ENCODE measurements at regions not wholly inside any gene's neighbourhood (a gene's known extent, or its start where the extent isn't known, plus 50 kb on each side); places are given as distances from the start of the nearest gene placed in this dataset.

DNA sequence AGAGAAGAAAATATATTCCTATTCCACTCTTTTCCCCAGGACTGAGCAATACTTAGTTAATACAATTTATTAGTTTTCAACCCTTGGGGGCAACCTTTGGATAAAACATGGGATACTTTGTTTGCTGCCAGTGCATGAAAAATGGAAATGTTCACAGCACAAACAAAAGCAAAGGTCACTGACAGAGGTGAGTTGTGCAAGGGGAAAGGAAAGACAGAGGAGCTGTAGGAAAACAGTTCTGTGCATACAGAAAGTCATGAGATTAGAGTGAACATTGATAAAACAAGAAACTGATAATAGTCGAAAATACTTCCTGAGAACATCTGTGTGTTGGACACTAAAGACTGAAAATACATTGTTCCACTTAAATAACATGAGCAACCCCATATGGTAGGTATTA lies 779.8 kb downstream of the TLE4 start:
- TF ChIP-seq, protein P1, sequence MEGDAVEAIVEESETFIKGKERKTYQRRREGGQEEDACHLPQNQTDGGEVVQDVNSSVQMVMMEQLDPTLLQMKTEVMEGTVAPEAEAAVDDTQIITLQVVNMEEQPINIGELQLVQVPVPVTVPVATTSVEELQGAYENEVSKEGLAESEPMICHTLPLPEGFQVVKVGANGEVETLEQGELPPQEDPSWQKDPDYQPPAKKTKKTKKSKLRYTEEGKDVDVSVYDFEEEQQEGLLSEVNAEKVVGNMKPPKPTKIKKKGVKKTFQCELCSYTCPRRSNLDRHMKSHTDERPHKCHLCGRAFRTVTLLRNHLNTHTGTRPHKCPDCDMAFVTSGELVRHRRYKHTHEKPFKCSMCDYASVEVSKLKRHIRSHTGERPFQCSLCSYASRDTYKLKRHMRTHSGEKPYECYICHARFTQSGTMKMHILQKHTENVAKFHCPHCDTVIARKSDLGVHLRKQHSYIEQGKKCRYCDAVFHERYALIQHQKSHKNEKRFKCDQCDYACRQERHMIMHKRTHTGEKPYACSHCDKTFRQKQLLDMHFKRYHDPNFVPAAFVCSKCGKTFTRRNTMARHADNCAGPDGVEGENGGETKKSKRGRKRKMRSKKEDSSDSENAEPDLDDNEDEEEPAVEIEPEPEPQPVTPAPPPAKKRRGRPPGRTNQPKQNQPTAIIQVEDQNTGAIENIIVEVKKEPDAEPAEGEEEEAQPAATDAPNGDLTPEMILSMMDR (IDR thresholded peaks at IDR 0.05) = no peak
- TF ChIP-seq POLR2A (IDR thresholded peaks at IDR 0.05) = no peak

Measured in adrenal gland (tissue), 5 donors.